Endothelial cell (in vitro differentiated cells): ENCODE measurements at regions not wholly inside any gene's neighbourhood (a gene's known extent, or its start where the extent isn't known, plus 50 kb on each side); places are given as distances from the start of the nearest gene placed in this dataset.

Experiments used
- DNase-seq: peaks from one replicate; pipeline ENCODE4 v3.0.0; 2021; ENCODE audit warnings: low spot score
- H3K27ac Mint-ChIP-seq: one replicate; pipeline ENCODE4 v1.8.0; 2021; ENCODE audit warnings: mixed read lengths, inconsistent platforms; ENCODE audit not compliant: unreplicated experiment
- H3K27me3 Mint-ChIP-seq: one replicate; pipeline ENCODE4 v1.8.0; 2021; ENCODE audit warnings: mild to moderate bottlenecking, moderate library complexity, mixed read lengths, inconsistent platforms; ENCODE audit not compliant: unreplicated experiment
- H3K36me3 Mint-ChIP-seq: one replicate; pipeline ENCODE4 v1.8.0; 2021; ENCODE audit warnings: mild to moderate bottlenecking, low read depth, mixed read lengths, inconsistent platforms; ENCODE audit not compliant: unreplicated experiment
- H3K4me1 Mint-ChIP-seq: one replicate; pipeline ENCODE4 v1.8.0; 2021; ENCODE audit warnings: mild to moderate bottlenecking, mixed read lengths, inconsistent platforms; ENCODE audit not compliant: unreplicated experiment
- H3K4me3 Mint-ChIP-seq: one replicate; pipeline ENCODE4 v1.8.0; 2021; ENCODE audit warnings: mild to moderate bottlenecking, mixed read lengths, inconsistent platforms; ENCODE audit not compliant: unreplicated experiment
- H3K9me3 Mint-ChIP-seq: one replicate; pipeline ENCODE4 v1.8.0; 2021; ENCODE audit warnings: mixed read lengths, inconsistent platforms; ENCODE audit not compliant: unreplicated experiment
- TF ChIP-seq, protein P1 (sequence below): fragments of 200-600 bp; sonication (generic); IDR thresholded peaks from one replicate; pipeline ENCODE4 v1.5.0; 2021; ENCODE audit warnings: antibody characterized with exemption; ENCODE audit not compliant: unreplicated experiment

- no peaks in the 10 kb centered on the region for H3K9me3 Mint-ChIP-seq
- DNase-seq: no peak
- H3K36me3 Mint-ChIP-seq: no peaks in the 10 kb centered on the region
- H3K27ac Mint-ChIP-seq: no peak overlapping the region
- no peak overlapping the region for H3K4me3 Mint-ChIP-seq
- TF ChIP-seq, protein P1, sequence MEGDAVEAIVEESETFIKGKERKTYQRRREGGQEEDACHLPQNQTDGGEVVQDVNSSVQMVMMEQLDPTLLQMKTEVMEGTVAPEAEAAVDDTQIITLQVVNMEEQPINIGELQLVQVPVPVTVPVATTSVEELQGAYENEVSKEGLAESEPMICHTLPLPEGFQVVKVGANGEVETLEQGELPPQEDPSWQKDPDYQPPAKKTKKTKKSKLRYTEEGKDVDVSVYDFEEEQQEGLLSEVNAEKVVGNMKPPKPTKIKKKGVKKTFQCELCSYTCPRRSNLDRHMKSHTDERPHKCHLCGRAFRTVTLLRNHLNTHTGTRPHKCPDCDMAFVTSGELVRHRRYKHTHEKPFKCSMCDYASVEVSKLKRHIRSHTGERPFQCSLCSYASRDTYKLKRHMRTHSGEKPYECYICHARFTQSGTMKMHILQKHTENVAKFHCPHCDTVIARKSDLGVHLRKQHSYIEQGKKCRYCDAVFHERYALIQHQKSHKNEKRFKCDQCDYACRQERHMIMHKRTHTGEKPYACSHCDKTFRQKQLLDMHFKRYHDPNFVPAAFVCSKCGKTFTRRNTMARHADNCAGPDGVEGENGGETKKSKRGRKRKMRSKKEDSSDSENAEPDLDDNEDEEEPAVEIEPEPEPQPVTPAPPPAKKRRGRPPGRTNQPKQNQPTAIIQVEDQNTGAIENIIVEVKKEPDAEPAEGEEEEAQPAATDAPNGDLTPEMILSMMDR: no peak
- H3K27me3 Mint-ChIP-seq: no peaks in the 10 kb centered on the region
- H3K4me1 Mint-ChIP-seq: no peaks in the 10 kb centered on the region
These were observed 611.5 kb downstream of the ZNF608 start for GRCh38 chr5:124134941-124135340.

DNA sequence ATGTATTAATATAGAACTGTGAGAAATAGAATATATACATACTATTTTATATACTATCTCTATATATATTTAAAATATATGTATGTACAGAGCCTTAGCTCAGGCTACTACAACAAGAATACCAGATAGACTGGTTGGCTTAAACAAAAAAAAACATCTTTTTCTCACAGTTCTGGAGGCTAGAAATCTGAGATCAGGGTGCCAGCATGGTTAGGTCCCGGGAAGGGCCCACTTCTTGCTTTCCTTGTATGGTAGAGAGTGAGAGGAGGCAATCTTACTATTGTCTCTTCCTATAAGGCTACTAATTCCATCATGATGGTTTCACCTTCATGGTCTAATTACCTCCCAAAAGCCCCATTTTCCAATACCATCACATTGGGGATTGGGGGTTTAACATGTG is 613.0 kb downstream of the ZNF608 start:
- H3K27ac Mint-ChIP-seq: no peak overlapping the region
- H3K4me1 Mint-ChIP-seq: no peaks in the 10 kb centered on the region
- H3K9me3 Mint-ChIP-seq: no peaks in the 10 kb centered on the region
- TF ChIP-seq, protein P1: no peak
- DNase-seq: no peak
- H3K36me3 Mint-ChIP-seq: no peaks in the 10 kb centered on the region
- H3K27me3 Mint-ChIP-seq: peaks cover 3% of the 10 kb centered on the region
- H3K4me3 Mint-ChIP-seq: no peak overlapping the region

DNA sequence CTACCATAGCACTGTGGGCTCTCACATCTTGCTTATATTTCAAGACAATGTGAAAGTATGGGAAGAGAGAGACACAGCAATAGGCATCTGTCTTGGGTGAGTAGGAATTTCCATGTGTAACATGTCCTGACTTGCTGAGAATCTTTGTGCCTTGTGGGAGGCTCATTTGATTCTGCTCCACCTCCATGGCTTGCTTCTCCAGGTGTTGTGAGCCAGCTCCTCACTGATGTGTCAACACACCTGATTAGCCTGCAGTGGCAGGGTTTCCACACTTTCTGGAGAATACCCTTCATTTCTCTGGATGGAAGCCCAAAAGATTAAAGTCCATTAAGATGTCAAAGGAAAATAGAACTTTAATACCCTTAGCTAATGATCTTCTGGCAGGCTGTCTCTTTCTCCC is 613.6 kb downstream of the ZNF608 start:
- TF ChIP-seq, protein P1: no peak
- peaks cover 3% of the 10 kb centered on the region for H3K27me3 Mint-ChIP-seq
- H3K9me3 Mint-ChIP-seq: no peaks in the 10 kb centered on the region
- no peaks in the 10 kb centered on the region for H3K36me3 Mint-ChIP-seq
- H3K4me1 Mint-ChIP-seq: no peaks in the 10 kb centered on the region
- DNase-seq: no peak
- H3K4me3 Mint-ChIP-seq: no peak overlapping the region
- no peak overlapping the region for H3K27ac Mint-ChIP-seq

DNA sequence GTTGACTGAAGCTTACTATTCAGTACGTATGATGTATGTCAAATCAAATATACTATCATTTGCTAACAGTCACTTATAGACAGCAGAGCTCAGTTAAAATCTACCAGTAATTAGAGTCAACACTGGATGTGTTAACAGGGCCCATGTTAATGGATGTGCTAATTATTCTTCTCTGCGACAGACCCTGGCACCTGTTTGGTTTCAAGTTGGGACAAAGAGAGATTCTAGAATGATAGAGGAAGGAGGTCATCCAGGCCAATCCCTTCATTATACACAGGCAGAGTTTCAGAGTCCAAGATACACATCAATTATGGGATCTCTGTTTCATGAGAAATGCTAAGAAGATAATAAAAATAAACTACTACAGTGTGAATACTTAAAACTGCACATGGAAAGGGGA is 615.0 kb downstream of the ZNF608 start:
- H3K27me3 Mint-ChIP-seq: peaks cover 3% of the 10 kb centered on the region
- TF ChIP-seq, protein P1: no peak
- DNase-seq: no peak
- H3K27ac Mint-ChIP-seq: no peak overlapping the region
- H3K4me1 Mint-ChIP-seq: no peaks in the 10 kb centered on the region
- no peaks in the 10 kb centered on the region for H3K36me3 Mint-ChIP-seq
- H3K9me3 Mint-ChIP-seq: no peaks in the 10 kb centered on the region
- no peak overlapping the region for H3K4me3 Mint-ChIP-seq

GRCh38 chr5:124130816-124131215 is 615.6 kb downstream of the ZNF608 start:
- H3K4me3 Mint-ChIP-seq: no peak overlapping the region
- H3K9me3 Mint-ChIP-seq: no peaks in the 10 kb centered on the region
- TF ChIP-seq, protein P1: no peak
- H3K27ac Mint-ChIP-seq: no peak overlapping the region
- no peaks in the 10 kb centered on the region for H3K4me1 Mint-ChIP-seq
- no peak for DNase-seq
- H3K27me3 Mint-ChIP-seq: peaks cover 3% of the 10 kb centered on the region
- H3K36me3 Mint-ChIP-seq: no peaks in the 10 kb centered on the region
